Transverse colon (tissue), 4 donors: ENCODE measurements at regions not wholly inside any gene's neighbourhood (a gene's known extent, or its start where the extent isn't known, plus 50 kb on each side); places are given as distances from the start of the nearest gene placed in this dataset.
"Not testable (repeated sequence)": the region's sequence is repeated elsewhere in the genome, so short reads cannot be mapped to it uniquely, and the experiment has no call there.

Experiments used
- DNase-seq: peaks from one replicate; pipeline ENCODE4 v3.0.0-alpha.2; 2019
- H3K27ac ChIP-seq, 4 donors: fragments of 200-600 bp; sonication (generic); 2 replicates each; pipeline ENCODE4 v1.5.1; 2016 to 2018; ENCODE audit warnings: inconsistent platforms in 4 of 4
- H3K27me3 ChIP-seq: fragments of 200-600 bp; sonication (generic); 2 replicates; pipeline ENCODE4 v1.5.1; 2017; ENCODE audit warnings: inconsistent platforms
- H3K36me3 ChIP-seq, 4 donors: fragments of 200-600 bp; sonication (generic); 2 replicates each; pipeline ENCODE4 v1.5.1; 2017 to 2019; ENCODE audit warnings: inconsistent platforms in 4 of 4
- H3K4me1 ChIP-seq, 4 donors: fragments of 200-600 bp; sonication (generic); 2 replicates each; pipeline ENCODE4 v1.5.1; 2017 to 2020; ENCODE audit warnings: inconsistent platforms in 4 of 4
- H3K4me3 ChIP-seq, 4 donors: fragments of 200-600 bp; sonication (generic); 1 replicate in 1 of 4; 2 replicates in 3 of 4; pipeline versions ENCODE4 v1.5.1 to v1.6.1; 2017 to 2019; ENCODE audit warnings: inconsistent platforms in 4 of 4
- H3K9me3 ChIP-seq, 2 donors: fragments of 200-600 bp; sonication (generic); 2 replicates each; pipeline ENCODE4 v1.5.1; 2017 to 2019; ENCODE audit warnings: inconsistent platforms in 2 of 2
- EP300 ChIP-seq: sonication (generic); formaldehyde crosslinking; IDR thresholded peaks from one replicate; pipeline ENCODE4 v1.6.1; 2017; ENCODE audit warnings: antibody characterized with exemption, low read depth
- POLR2A ChIP-seq: fragments of 450-650 bp; IDR thresholded peaks from one replicate; pipeline ENCODE4 v1.6.1; 2016; ENCODE audit warnings: antibody characterized with exemption, mild to moderate bottlenecking, moderate library complexity
- POLR2AphosphoS5 ChIP-seq, 3 donors: sonication (generic); formaldehyde crosslinking; IDR thresholded peaks; one replicate each; pipeline ENCODE4 v1.6.1; 2016; ENCODE audit warnings: antibody characterized with exemption in 3 of 3
- WGBS, 2 donors: methylation state at CpG; one replicate each; pipeline ENCODE4 v1.1.5; 2018; ENCODE audit warnings: low coverage in 1 of 2; 5-methylcytosine and 5-hydroxymethylcytosine counted together
- in situ Hi-C, 4 donors: fragments of 200-750 bp; cut with MboI; loops; one replicate each; pipeline versions ENCODE4 v1.15.0 to v1.15.1; 2017; ENCODE audit warnings: low sequenced_read_pairs in 3 of 4, low pct_ligation_motif_present in 1 of 4, low pct_unique_long_range_greater_than_20kb in 1 of 4
- intact Hi-C: fragments of 100-400 bp; cut with DNase I; formaldehyde crosslinking; loops from one replicate; pipeline ENCODE4 v1.15.1; 2023; ENCODE audit warnings: low total_unique reads
- TF ChIP-seq, protein P1 (sequence below), 5 experiments: fragments of 200-600 bp in 3 of 5; fragments of 450-650 bp in 2 of 5; sonication (generic) in 3 of 5; IDR thresholded peaks; 1 replicate in 2 of 5; 2 replicates in 3 of 5; pipeline ENCODE4 v1.5.1; 2016 to 2017; ENCODE audit warnings: antibody characterized with exemption in 5 of 5, inconsistent platforms in 3 of 5, mild to moderate bottlenecking in 2 of 5, moderate library complexity in 1 of 5

DNA sequence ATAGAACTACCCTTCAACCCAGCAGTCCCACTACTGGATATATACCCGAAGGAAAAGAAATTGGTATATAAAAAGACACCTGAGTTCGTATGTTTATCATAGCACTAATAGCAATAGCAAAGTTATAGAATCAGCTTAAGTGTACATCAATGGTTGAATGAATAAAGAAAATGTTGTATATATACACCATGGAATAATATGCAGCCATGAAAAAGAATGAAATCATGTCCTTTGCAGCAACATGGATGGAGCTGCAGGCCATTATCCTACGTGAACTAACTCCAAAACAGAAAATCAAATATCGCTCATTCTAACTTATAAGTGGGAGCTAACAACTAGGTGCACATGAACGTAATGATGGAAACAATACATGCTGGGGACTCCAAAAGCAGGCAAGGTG lies 143.5 kb upstream of the GK2 start:
- DNase-seq = no peak
- Histone ChIP-seq H3K4me3 (no peak overlapping the region), H3K9me3 (no peaks in the 10 kb centered on the region), H3K36me3 (no peaks in the 10 kb centered on the region), H3K27me3 (no peaks in the 10 kb centered on the region), H3K4me1 (no peaks in the 10 kb centered on the region), H3K27ac (no peak overlapping the region)
- intact Hi-C loops (no loop called here), in situ Hi-C loops (no loop called here)
- WGBS, 2 donors = 46 to 89% methylated on average over 5 of the region's 5 CpGs
- TF ChIP-seq EP300 (no peak), POLR2A (no peak), POLR2AphosphoS5 (IDR thresholded peaks at IDR 0.05) (no peak)
- TF ChIP-seq, protein P1, sequence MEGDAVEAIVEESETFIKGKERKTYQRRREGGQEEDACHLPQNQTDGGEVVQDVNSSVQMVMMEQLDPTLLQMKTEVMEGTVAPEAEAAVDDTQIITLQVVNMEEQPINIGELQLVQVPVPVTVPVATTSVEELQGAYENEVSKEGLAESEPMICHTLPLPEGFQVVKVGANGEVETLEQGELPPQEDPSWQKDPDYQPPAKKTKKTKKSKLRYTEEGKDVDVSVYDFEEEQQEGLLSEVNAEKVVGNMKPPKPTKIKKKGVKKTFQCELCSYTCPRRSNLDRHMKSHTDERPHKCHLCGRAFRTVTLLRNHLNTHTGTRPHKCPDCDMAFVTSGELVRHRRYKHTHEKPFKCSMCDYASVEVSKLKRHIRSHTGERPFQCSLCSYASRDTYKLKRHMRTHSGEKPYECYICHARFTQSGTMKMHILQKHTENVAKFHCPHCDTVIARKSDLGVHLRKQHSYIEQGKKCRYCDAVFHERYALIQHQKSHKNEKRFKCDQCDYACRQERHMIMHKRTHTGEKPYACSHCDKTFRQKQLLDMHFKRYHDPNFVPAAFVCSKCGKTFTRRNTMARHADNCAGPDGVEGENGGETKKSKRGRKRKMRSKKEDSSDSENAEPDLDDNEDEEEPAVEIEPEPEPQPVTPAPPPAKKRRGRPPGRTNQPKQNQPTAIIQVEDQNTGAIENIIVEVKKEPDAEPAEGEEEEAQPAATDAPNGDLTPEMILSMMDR (IDR thresholded peaks at IDR 0.05) = no peak

DNA sequence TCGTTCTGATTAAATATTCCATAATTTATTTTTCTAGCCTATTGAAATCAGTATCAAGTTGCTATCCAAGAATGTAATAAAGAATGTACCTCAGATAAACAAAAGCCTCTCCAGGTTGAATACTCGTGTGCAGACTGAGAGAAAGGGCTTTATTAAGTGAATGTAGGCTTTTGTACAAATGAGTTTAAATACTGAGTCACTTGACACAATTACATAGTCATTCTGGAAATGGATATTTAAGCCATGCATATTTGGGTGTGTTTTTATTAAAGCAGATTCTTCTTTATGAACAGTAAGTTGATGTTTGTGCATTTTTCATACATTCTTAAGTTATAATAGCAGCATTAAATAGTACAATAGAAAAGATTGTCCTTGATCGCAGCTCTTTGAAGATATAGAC lies 139.8 kb upstream of the GK2 start:
- WGBS, 2 donors = 59 to 70% methylated on average over 3 of the region's 3 CpGs

DNA sequence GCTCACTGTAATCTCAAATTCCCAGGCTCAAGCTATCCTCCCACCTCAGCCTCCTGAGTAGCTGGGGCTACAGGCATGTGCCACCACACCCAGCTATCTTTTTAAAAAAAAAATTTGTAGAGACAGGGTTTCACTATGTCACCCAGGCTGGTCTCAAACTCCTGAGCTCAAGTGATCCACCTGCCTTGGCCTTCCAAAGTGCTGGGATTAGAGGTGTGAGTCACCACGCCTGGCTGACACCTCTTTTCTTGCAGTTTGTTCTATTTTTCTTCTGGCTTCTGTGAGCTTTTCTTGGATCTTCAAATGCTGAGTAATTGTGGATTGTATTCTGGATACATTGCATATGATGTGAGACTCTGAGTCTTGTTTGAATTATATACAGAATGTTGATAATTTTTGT lies 137.3 kb upstream of the GK2 start:
- H3K27ac ChIP-seq, DNase-seq, H3K4me1 ChIP-seq, H3K27me3 ChIP-seq, H3K9me3 ChIP-seq, H3K4me3 ChIP-seq, H3K36me3 ChIP-seq, in situ Hi-C loops, intact Hi-C loops: not testable (repeated sequence)
- WGBS, 2 donors = 50 to 64% methylated on average over 1 of the region's 1 CpG

More for the DNA sequence above, 139.8 kb upstream of the GK2 start:
- H3K27me3 ChIP-seq = no peaks in the 10 kb centered on the region
- H3K27ac ChIP-seq = no peak overlapping the region
- intact Hi-C loops (no loop called here), in situ Hi-C loops (no loop called here)
- no peak overlapping the region for H3K4me3 ChIP-seq
- TF ChIP-seq POLR2AphosphoS5 (IDR thresholded peaks at IDR 0.05) (no peak), EP300 (no peak), POLR2A (no peak)
- TF ChIP-seq, protein P1 (IDR thresholded peaks at IDR 0.05) = no peak
- no peak for DNase-seq
- no peaks in the 10 kb centered on the region for H3K9me3 ChIP-seq
- no peaks in the 10 kb centered on the region for H3K4me1 ChIP-seq
- no peaks in the 10 kb centered on the region for H3K36me3 ChIP-seq

DNA sequence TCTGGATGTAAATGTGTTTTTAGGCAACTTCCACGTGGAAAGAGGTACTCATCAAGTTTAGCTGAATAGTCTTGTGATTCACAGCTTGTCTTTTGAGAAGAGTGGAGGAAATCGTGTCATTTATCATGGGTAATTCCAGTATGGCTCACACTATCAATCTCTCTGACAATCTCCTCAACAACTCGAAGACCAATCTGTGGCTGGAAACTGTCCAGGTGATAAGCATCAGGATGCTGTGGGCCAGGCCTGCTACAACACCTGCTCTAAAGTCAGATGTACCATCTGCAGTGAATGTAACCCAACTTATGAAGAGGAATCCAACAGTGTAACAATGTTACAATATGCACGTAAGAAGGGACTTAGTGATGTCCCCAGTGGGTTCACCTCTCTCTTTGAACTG lies 132.1 kb upstream of the GK2 start:
- Histone ChIP-seq H3K9me3 (no peaks in the 10 kb centered on the region), H3K27ac (no peak overlapping the region), H3K36me3 (no peaks in the 10 kb centered on the region), H3K4me3 (no peak overlapping the region), H3K27me3 (no peaks in the 10 kb centered on the region), H3K4me1 (no peaks in the 10 kb centered on the region)
- intact Hi-C loops = no loop called here
- no peak for DNase-seq
- TF ChIP-seq EP300 (no peak), POLR2AphosphoS5 (IDR thresholded peaks at IDR 0.05) (no peak), POLR2A (no peak)
- TF ChIP-seq, protein P1 (IDR thresholded peaks at IDR 0.05) = no peak
- WGBS, 2 donors = 10 to 46% methylated on average over 3 to 4 of the region's 4 CpGs
- in situ Hi-C loops = no loop called here

DNA sequence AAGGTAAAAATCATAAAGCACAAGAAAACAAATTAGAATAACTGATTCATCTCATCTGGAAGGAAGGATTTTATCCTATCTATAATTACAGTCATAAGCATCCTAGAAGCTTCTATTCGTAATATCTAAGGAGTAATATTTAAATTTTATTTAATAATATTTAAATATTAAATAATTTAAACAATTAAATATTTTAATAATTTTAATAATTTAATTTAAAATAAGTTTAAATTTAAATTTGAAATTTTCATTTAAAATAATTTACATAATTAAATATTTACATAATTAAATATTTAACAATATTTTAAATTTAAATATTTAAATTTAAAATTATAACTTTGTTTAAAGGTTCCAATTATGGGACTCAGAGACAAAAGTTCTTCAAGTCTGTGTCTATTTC lies 127.5 kb upstream of the GK2 start:
- TF ChIP-seq POLR2A (no peak), POLR2AphosphoS5 (IDR thresholded peaks at IDR 0.05) (no peak), EP300 (no peak)
- TF ChIP-seq, protein P1 (IDR thresholded peaks at IDR 0.05) = no peak
- Histone ChIP-seq H3K4me3 (no peak overlapping the region), H3K36me3 (no peaks in the 10 kb centered on the region), H3K9me3 (no peaks in the 10 kb centered on the region), H3K27me3 (no peaks in the 10 kb centered on the region), H3K4me1 (no peaks in the 10 kb centered on the region), H3K27ac (no peak overlapping the region)
- in situ Hi-C loops = no loop called here
- intact Hi-C loops = no loop called here
- DNase-seq = no peak
- WGBS, 2 donors = 64 to 92% methylated on average over 1 of the region's 1 CpG
